T-helper 2 cell treated with Interferon-gamma antibody and Interleukin-4, amounts not matched to agents 5 μg/mL and 100 μg/mL, for 36 hours (primary cell): ENCODE measurements at regions not wholly inside any gene's neighbourhood (a gene's known extent, or its start where the extent isn't known, plus 50 kb on each side); places are given as distances from the start of the nearest gene placed in this dataset.

Experiments used
- DNase-seq: peaks from one replicate; pipeline ENCODE4 v3.0.0; 2021; ENCODE audit warnings: low spot score
- H3K27ac Mint-ChIP-seq: one replicate; pipeline ENCODE4 v1.8.0; 2021; ENCODE audit warnings: mild to moderate bottlenecking, mixed read lengths
- H3K27me3 Mint-ChIP-seq: one replicate; pipeline ENCODE4 v1.8.0; 2021; ENCODE audit warnings: low read depth, mixed read lengths
- H3K36me3 Mint-ChIP-seq: one replicate; pipeline ENCODE4 v1.8.0; 2021; ENCODE audit warnings: low read depth, mixed read lengths
- H3K4me1 Mint-ChIP-seq: one replicate; pipeline ENCODE4 v1.8.0; 2021; ENCODE audit warnings: low read depth, mixed read lengths
- H3K4me3 Mint-ChIP-seq: one replicate; pipeline ENCODE4 v1.8.0; 2022; ENCODE audit warnings: mild to moderate bottlenecking, moderate library complexity, mixed read lengths
- H3K9me3 Mint-ChIP-seq: one replicate; pipeline ENCODE4 v1.8.0; 2021; ENCODE audit warnings: mixed read lengths

GRCh38 chr11:42025121-42025803, 565.8 kb upstream of the LRRC4C start:
- no peak overlapping the region for H3K27ac Mint-ChIP-seq
- no peaks in the 10 kb centered on the region for H3K27me3 Mint-ChIP-seq
- no peak for DNase-seq
- no peaks in the 10 kb centered on the region for H3K4me1 Mint-ChIP-seq
- H3K4me3 Mint-ChIP-seq = no peak overlapping the region
- no peaks in the 10 kb centered on the region for H3K36me3 Mint-ChIP-seq
- peaks cover 61% of the 10 kb centered on the region for H3K9me3 Mint-ChIP-seq

GRCh38 chr11:42034826-42035225, 575.4 kb upstream of the LRRC4C start:
- Mint-ChIP-seq H3K27me3 (no peaks in the 10 kb centered on the region), H3K4me1 (no peaks in the 10 kb centered on the region), H3K27ac (no peak overlapping the region), H3K4me3 (no peak overlapping the region), H3K9me3 (peaks cover 33% of the 10 kb centered on the region), H3K36me3 (no peaks in the 10 kb centered on the region)
- DNase-seq = no peak

DNA sequence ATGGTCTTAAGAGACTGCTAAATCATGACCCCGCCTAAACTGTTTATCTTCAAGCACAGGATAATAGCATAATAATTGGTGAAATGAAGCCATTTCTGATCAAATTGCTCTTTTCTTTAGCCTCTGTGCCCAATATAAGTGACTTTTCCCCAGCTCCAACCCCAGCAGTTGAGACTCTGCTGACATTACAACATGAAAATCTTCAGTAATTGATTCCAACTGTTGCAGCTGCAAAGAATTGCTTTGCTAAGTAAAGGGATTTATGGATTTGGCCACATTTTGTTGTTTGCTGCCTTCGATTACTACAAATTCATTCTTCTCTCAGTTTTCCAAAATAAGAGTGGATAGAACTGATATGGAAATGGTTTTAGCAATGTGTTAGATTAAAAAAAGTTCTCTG, 576.7 kb upstream of the LRRC4C start:
- no peak overlapping the region for H3K4me3 Mint-ChIP-seq
- peaks cover 29% of the 10 kb centered on the region for H3K9me3 Mint-ChIP-seq
- H3K36me3 Mint-ChIP-seq = no peaks in the 10 kb centered on the region
- H3K4me1 Mint-ChIP-seq = no peaks in the 10 kb centered on the region
- no peaks in the 10 kb centered on the region for H3K27me3 Mint-ChIP-seq
- no peak for DNase-seq
- no peak overlapping the region for H3K27ac Mint-ChIP-seq

GRCh38 chr11:42043312-42043711, 583.9 kb upstream of the LRRC4C start:
- Mint-ChIP-seq H3K4me1 (no peaks in the 10 kb centered on the region), H3K9me3 (peaks cover 42% of the 10 kb centered on the region), H3K27me3 (no peaks in the 10 kb centered on the region), H3K27ac (no peak overlapping the region), H3K36me3 (no peaks in the 10 kb centered on the region), H3K4me3 (no peak overlapping the region)
- DNase-seq = no peak

DNA sequence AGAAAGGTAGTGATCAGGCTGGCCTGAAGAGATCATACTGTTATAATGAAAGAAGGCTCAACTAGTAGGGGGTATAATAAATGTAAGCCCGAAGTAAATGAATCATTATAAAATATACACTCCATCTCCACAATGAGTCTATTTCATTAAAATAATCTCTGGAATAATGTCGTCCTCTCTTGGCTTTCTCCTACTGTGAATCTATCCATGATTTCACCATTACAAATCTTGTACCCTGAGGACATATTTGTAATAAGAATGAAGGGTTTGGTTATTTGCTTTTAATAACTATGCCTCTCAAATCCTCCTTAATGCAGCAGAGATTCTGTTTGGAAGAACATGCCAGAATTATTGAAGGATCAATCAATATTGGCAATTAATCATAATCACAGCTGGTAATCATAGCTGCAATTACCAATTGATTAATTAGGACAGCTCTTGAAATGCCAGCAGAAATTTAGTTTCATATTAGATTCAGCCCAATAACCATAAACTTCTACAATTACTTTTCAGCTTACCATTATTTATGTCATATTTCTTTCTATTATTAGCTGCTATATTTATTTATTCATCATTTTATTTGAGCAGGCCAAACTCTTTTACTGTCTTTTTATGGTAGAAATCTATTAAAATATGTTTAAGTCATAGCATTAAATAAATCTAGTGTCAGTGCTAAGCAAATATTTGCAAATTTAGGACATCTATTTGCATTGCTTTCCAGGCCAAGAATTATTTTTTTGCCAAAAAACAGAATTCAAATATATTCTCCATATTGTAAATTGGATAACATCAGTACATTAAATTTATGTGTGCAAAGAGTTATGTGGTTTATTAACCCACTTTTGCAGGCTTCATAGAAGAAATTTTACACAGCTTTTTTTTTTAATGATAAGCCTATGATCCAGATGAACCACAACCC, 588.4 kb upstream of the LRRC4C start:
- DNase-seq = no peak
- Mint-ChIP-seq H3K27ac (no peak overlapping the region), H3K4me3 (no peak overlapping the region), H3K4me1 (no peaks in the 10 kb centered on the region), H3K9me3 (peaks cover 42% of the 10 kb centered on the region), H3K36me3 (no peaks in the 10 kb centered on the region), H3K27me3 (no peaks in the 10 kb centered on the region)

DNA sequence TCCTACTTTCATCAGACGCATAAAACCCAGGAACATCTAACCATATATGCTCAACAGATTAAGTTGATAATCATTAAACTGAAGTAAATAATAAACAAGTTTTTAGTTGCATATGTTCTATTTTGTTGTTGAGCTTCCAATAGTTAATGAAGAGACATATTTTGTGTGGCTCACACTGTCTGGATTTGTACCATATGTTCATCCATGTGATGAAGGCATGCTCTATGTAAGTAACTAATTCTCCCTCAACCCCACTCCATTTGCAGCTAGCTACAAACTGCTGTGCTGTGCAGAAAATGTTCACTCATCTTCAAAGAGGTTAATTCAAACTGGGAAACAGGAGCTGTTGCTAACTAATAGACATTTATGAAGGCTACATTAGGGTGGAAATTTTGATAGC, 589.7 kb upstream of the LRRC4C start:
- Mint-ChIP-seq H3K27me3 (no peaks in the 10 kb centered on the region), H3K9me3 (peaks cover 49% of the 10 kb centered on the region), H3K36me3 (no peaks in the 10 kb centered on the region)

GRCh38 chr11:42049650-42050049, 590.2 kb upstream of the LRRC4C start:
- H3K9me3 Mint-ChIP-seq = peaks cover 48% of the 10 kb centered on the region

More for the DNA sequence above, 589.7 kb upstream of the LRRC4C start:
- H3K27ac Mint-ChIP-seq = no peak overlapping the region
- no peak for DNase-seq
- no peak overlapping the region for H3K4me3 Mint-ChIP-seq
- H3K4me1 Mint-ChIP-seq = no peaks in the 10 kb centered on the region

GRCh38 chr11:42054351-42054900, 595.0 kb upstream of the LRRC4C start:
- no peaks in the 10 kb centered on the region for H3K27me3 Mint-ChIP-seq
- H3K4me3 Mint-ChIP-seq = no peak overlapping the region
- no peak for DNase-seq
- H3K36me3 Mint-ChIP-seq = no peaks in the 10 kb centered on the region
- H3K4me1 Mint-ChIP-seq = no peaks in the 10 kb centered on the region
- peaks cover 37% of the 10 kb centered on the region for H3K9me3 Mint-ChIP-seq
- H3K27ac Mint-ChIP-seq = no peak overlapping the region

More at GRCh38 chr11:42049650-42050049, 590.2 kb upstream of the LRRC4C start:
- Mint-ChIP-seq H3K27me3 (no peaks in the 10 kb centered on the region), H3K4me1 (no peaks in the 10 kb centered on the region), H3K27ac (no peak overlapping the region), H3K4me3 (no peak overlapping the region), H3K36me3 (no peaks in the 10 kb centered on the region)
- DNase-seq = no peak

- DNase-seq = no peak
- Mint-ChIP-seq H3K9me3 (peaks cover 37% of the 10 kb centered on the region), H3K4me1 (no peaks in the 10 kb centered on the region), H3K4me3 (no peak overlapping the region), H3K36me3 (no peaks in the 10 kb centered on the region), H3K27me3 (no peaks in the 10 kb centered on the region), H3K27ac (no peak overlapping the region)
Observed at GRCh38 chr11:42055606-42056005, 596.2 kb upstream of the LRRC4C start.

DNA sequence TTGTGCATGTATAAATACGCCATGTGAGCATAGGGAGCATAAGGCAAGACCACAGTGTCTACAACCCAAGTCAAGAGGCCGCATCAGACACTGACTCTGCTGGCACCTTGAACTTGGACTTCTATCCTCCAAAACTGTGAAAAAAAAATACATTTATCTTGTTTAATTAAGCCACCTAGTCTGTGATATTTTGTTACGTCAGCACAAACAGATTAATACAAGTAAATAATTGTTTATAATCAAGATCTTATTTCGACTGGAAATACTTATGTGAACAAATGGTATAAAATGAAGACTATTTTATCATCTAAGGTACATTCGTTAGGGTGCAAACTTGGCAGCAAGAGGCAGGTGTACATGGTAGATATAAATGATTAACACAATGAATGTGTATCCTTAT, 599.3 kb upstream of the LRRC4C start:
- H3K4me1 Mint-ChIP-seq = no peaks in the 10 kb centered on the region
- no peaks in the 10 kb centered on the region for H3K36me3 Mint-ChIP-seq
- no peak overlapping the region for H3K27ac Mint-ChIP-seq
- no peak for DNase-seq
- no peak overlapping the region for H3K4me3 Mint-ChIP-seq
- no peaks in the 10 kb centered on the region for H3K27me3 Mint-ChIP-seq
- H3K9me3 Mint-ChIP-seq = peaks cover 30% of the 10 kb centered on the region

DNA sequence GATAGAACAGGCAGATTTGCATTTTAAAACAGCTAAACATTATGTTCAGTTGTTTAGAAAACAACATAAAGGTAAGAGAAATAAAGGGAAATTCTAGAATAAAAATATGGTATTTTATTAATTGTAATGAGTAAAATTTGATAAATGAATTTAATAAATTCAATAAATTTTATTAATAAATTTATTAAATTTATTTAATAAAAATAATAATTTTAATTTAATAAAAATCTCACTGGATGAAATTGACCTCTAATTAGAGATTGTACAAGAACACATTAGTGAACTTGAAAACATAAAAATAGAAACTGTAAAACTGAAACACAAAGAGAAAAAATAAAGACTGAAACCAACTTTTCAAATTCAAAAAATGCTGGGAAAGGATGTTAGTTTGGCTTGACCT, 605.7 kb upstream of the LRRC4C start:
- Mint-ChIP-seq H3K27ac (no peak overlapping the region), H3K36me3 (no peaks in the 10 kb centered on the region), H3K4me3 (no peak overlapping the region), H3K27me3 (no peaks in the 10 kb centered on the region), H3K4me1 (no peaks in the 10 kb centered on the region), H3K9me3 (peaks cover 45% of the 10 kb centered on the region)
- no peak for DNase-seq

GRCh38 chr11:42066113-42066512, 606.7 kb upstream of the LRRC4C start:
- no peak for DNase-seq
- no peak overlapping the region for H3K4me3 Mint-ChIP-seq
- no peaks in the 10 kb centered on the region for H3K4me1 Mint-ChIP-seq
- no peak overlapping the region for H3K27ac Mint-ChIP-seq
- H3K27me3 Mint-ChIP-seq = no peaks in the 10 kb centered on the region
- H3K9me3 Mint-ChIP-seq = peaks cover 41% of the 10 kb centered on the region
- H3K36me3 Mint-ChIP-seq = no peaks in the 10 kb centered on the region

- no peak for DNase-seq
- H3K36me3 Mint-ChIP-seq = no peaks in the 10 kb centered on the region
- H3K4me1 Mint-ChIP-seq = no peaks in the 10 kb centered on the region
- no peaks in the 10 kb centered on the region for H3K27me3 Mint-ChIP-seq
- H3K4me3 Mint-ChIP-seq = no peak overlapping the region
- H3K27ac Mint-ChIP-seq = no peak overlapping the region
- H3K9me3 Mint-ChIP-seq = peaks cover 25% of the 10 kb centered on the region
Observed at GRCh38 chr11:42074306-42074705, 614.9 kb upstream of the LRRC4C start.

DNA sequence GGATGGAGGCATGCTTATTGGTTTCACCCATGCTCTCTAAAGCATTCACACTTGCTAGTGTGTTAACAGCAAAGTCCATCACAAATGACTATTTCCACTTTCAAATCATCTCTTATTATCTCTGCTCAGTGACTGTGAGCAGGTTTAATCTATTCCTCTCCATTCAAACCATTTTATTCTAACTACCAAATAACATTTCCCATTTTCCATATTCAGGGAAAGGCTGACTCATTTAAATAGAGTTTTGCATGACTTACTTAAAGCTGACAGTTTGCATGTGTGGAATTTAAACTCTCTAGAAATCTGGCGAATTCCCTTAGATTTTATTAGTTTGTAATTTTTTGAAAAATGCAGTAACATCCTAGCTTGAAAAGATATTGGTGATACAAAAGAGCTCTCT, 615.7 kb upstream of the LRRC4C start:
- no peak overlapping the region for H3K4me3 Mint-ChIP-seq

More for the DNA sequence above, 615.7 kb upstream of the LRRC4C start:
- H3K4me1 Mint-ChIP-seq = no peaks in the 10 kb centered on the region
- no peaks in the 10 kb centered on the region for H3K36me3 Mint-ChIP-seq
- no peak for DNase-seq
- H3K27ac Mint-ChIP-seq = no peak overlapping the region
- peaks cover 25% of the 10 kb centered on the region for H3K9me3 Mint-ChIP-seq
- H3K27me3 Mint-ChIP-seq = no peaks in the 10 kb centered on the region
